ENCODE measurements at regions not wholly inside any gene's neighbourhood (a gene's known extent, or its start where the extent isn't known, plus 50 kb on each side); places are given as distances from the start of the nearest gene placed in this dataset.

GRCh38 chr11:95392644-95393043 is 161.6 kb upstream of the SESN3 start:
- Histone ChIP-seq H3K9me3 (no peaks in the 10 kb centered on the region), H3K36me3 (no peaks in the 10 kb centered on the region), H3K27me3 (no peaks in the 10 kb centered on the region), H3K27ac (no peak overlapping the region), H3K4me3 (no peak overlapping the region), H3K4me1 (no peaks in the 10 kb centered on the region)
- DNase-seq = no peak
- no peak for TF ChIP-seq CTCF (IDR thresholded peaks at IDR 0.05)
- no peak for TF ChIP-seq POLR2A (IDR thresholded peaks at IDR 0.05)
- WGBS, 2 donors = 71 to 77% methylated on average over 1 of the region's 1 CpG
- intact Hi-C loops (cut with DNase I) = no loop called here

DNA sequence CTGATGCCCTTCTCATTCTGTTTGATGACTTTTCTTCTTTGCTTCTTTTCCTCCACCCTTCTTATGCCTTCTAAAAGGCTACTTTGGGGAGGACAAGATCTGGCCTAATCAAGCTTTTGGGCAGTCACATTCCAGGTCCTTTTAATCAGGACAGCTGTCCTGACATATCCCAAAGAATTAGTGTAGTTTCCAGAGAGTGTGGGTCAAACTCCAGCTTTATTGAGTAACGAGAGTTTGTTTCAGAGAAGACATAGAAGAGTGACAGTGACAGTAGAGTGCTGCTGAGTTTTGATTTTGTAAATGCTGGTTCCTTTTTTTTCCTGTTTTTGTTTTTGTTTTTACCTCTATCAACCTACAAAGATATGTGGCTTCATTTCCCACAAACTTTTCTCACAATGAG is 158.4 kb upstream of the SESN3 start:
- 86 to 100% methylated on average over 1 of the region's 1 CpG for WGBS, 2 donors
- Histone ChIP-seq H3K27me3 (no peaks in the 10 kb centered on the region), H3K4me1 (no peaks in the 10 kb centered on the region), H3K9me3 (no peaks in the 10 kb centered on the region), H3K36me3 (no peaks in the 10 kb centered on the region), H3K27ac (no peak overlapping the region), H3K4me3 (no peak overlapping the region)
- TF ChIP-seq CTCF (IDR thresholded peaks at IDR 0.05) (no peak), POLR2A (IDR thresholded peaks at IDR 0.05) (no peak)
- no peak for DNase-seq
- intact Hi-C loops (cut with DNase I) = no loop called here

DNA sequence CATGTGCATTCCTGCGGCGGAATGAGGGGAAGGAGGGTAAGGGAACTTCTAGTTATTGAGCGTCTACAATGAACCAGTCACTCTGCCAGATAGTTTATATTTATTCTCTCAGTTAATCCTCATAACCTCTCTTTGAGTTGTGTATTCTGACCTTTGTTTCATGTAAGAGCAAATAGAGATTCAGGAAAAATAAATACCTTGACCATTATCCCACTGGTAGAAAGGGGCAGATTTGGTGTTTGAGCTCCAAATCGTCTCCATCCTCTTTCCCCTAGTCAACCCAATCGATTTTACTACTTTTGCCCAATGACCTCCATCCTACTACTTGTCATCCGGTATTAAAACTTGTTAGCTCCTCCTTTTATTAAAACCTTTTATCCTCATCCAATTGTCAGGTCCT is 157.1 kb upstream of the SESN3 start:
- Histone ChIP-seq H3K27ac (no peak overlapping the region), H3K27me3 (no peaks in the 10 kb centered on the region), H3K4me1 (no peaks in the 10 kb centered on the region), H3K36me3 (no peaks in the 10 kb centered on the region), H3K4me3 (no peak overlapping the region), H3K9me3 (no peaks in the 10 kb centered on the region)
- TF ChIP-seq CTCF (IDR thresholded peaks at IDR 0.05) (no peak), POLR2A (IDR thresholded peaks at IDR 0.05) (no peak)
- no peak for DNase-seq
- intact Hi-C loops (cut with DNase I) = no loop called here
- 78 to 93% methylated on average over 6 of the region's 6 CpGs for WGBS, 2 donors

- no peak for DNase-seq
- no peak overlapping the region for H3K27ac ChIP-seq
- no peak overlapping the region for H3K4me3 ChIP-seq
- H3K9me3 ChIP-seq = no peaks in the 10 kb centered on the region
- no peaks in the 10 kb centered on the region for H3K4me1 ChIP-seq
- no peaks in the 10 kb centered on the region for H3K36me3 ChIP-seq
- intact Hi-C loops (cut with DNase I) = no loop called here
- WGBS, 2 donors = 80 to 95% methylated on average over 1 of the region's 1 CpG
- no peaks in the 10 kb centered on the region for H3K27me3 ChIP-seq
- no peak for TF ChIP-seq CTCF (IDR thresholded peaks at IDR 0.05)
- TF ChIP-seq POLR2A (IDR thresholded peaks at IDR 0.05) = no peak
These were observed 156.3 kb upstream of the SESN3 start for GRCh38 chr11:95387325-95387724.

GRCh38 chr11:95385577-95385976 is 154.6 kb upstream of the SESN3 start:
- Histone ChIP-seq H3K9me3 (no peaks in the 10 kb centered on the region), H3K27me3 (no peaks in the 10 kb centered on the region), H3K4me3 (no peak overlapping the region), H3K4me1 (no peaks in the 10 kb centered on the region), H3K27ac (no peak overlapping the region), H3K36me3 (no peaks in the 10 kb centered on the region)
- intact Hi-C loops (cut with DNase I) = no loop called here
- DNase-seq = no peak
- TF ChIP-seq CTCF (IDR thresholded peaks at IDR 0.05) (no peak), POLR2A (IDR thresholded peaks at IDR 0.05) (no peak)

Data from esophagus squamous epithelium (tissue), 5 donors.